Fibroblast of villous mesenchyme (primary cell): ENCODE measurements at regions not wholly inside any gene's neighbourhood (a gene's known extent, or its start where the extent isn't known, plus 50 kb on each side); places are given as distances from the start of the nearest gene placed in this dataset.

Experiments used
- DNase-seq: peaks from one replicate; pipeline ENCODE4 v3.0.0-alpha.2; 2010; ENCODE audit warnings: low read depth
- H3K4me3 ChIP-seq: 2 replicates; pipeline ENCODE4 v1.5.1; 2011; ENCODE audit warnings: low read depth, mild to moderate bottlenecking, low read length
- CTCF ChIP-seq: IDR thresholded peaks from 2 replicates; pipeline ENCODE4 v1.5.1; 2012; ENCODE audit warnings: low read depth, mild to moderate bottlenecking, low read length; ENCODE audit not compliant: insufficient read depth

DNA sequence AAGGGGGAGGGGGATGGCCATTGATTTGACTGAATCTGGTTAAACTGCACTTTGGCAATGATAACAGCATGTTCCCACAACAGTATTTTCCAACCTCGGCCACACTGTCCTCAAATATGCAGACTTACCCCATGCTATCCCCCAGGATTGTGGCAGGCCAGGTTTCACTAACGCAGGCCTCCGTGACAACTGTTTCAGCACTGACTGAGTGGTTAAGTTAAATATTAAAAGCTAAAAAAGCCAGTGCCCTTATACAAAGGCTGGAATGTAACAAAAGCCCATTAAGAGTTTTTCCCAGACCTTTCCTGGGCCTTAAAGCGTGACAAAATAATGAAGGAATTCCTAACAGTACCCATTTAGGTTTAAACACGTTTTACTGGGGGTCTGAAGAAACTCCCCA, 202.9 kb downstream of the USP25 start:
- no peak for DNase-seq
- H3K4me3 ChIP-seq: no peak overlapping the region
- no peak for TF ChIP-seq CTCF

DNA sequence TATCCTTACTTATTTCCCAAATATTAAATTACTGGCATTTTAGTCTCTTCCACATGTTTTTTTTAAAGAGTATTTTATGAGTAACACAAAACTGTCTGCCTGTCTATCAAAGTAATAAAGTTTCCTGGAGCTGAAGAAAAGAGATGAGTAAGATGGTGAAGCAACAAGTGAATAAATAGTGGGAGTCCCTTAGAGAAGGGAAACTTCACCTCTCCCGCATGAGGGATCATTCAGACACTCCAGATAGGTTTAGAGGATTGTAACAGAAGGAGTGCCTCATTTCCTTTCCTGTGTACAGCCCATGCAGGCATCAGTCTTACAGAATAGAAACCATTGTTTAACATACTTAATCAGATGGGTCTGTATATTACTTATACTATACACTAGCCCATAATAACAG, 205.7 kb downstream of the USP25 start:
- no peak for DNase-seq
- no peak overlapping the region for H3K4me3 ChIP-seq
- TF ChIP-seq CTCF: no peak

GRCh38 chr21:15943009-15943666, 213.4 kb downstream of the USP25 start:
- no peak for DNase-seq
- TF ChIP-seq CTCF: no peak
- no peak overlapping the region for H3K4me3 ChIP-seq

GRCh38 chr21:15947677-15948076, 217.9 kb downstream of the USP25 start:
- no peak for DNase-seq
- no peak for TF ChIP-seq CTCF
- no peak overlapping the region for H3K4me3 ChIP-seq

GRCh38 chr21:15953551-15954116, 223.9 kb downstream of the USP25 start:
- no peak overlapping the region for H3K4me3 ChIP-seq
- TF ChIP-seq CTCF: no peak
- DNase-seq: no peak

- no peak for DNase-seq
- TF ChIP-seq CTCF: no peak
- H3K4me3 ChIP-seq: no peak overlapping the region
These were observed 234.6 kb downstream of the USP25 start for GRCh38 chr21:15964236-15964855.
